ENCODE measurements at regions not wholly inside any gene's neighbourhood (a gene's known extent, or its start where the extent isn't known, plus 50 kb on each side); places are given as distances from the start of the nearest gene placed in this dataset.

GRCh38 chr1:118636004-118636403, 352.1 kb downstream of the TBX15 start:
- H3K27me3 Mint-ChIP-seq (ENCODE audit: insufficient read depth, low read depth, poor library complexity) = peaks cover 4% of the 10 kb centered on the region
- H3K27ac Mint-ChIP-seq = no peak overlapping the region
- H3K9me3 Mint-ChIP-seq = peaks cover 46% of the 10 kb centered on the region

DNA sequence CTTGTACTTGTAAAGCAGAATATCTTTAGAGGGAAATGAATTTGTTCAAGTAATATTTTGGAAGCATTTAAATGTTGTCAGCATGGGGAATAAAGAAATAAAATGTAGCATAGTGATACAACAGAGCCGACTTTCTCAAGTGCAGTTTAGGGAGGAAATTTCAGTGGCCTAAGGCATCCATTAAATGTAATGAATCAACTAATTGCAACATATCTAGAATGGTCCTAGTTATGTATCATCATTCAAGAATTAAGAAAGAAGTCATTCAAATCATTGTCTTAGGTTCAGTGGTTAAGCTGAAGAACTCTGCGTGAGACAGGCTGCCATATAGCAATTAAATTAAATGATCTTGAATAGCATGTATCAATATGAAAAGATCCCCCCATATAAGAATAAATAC, 360.7 kb downstream of the TBX15 start:
- no peaks in the 10 kb centered on the region for H3K9me2 ChIP-seq (ENCODE audit: insufficient read depth)
- Mint-ChIP-seq H3K4me1 (no peaks in the 10 kb centered on the region), H3K9me3 (no peaks in the 10 kb centered on the region)
- no peak for TF ChIP-seq CTCF (conservative IDR thresholded peaks at IDR 0.05; ENCODE audit: low read depth in 2 of 2)
- no peak for TF ChIP-seq EZH2phosphoT487 (IDR thresholded peaks at IDR 0.05; ENCODE audit: unreplicated experiment)
- TF ChIP-seq ZNF462 (CRISPR knock-in tag; IDR thresholded peaks at IDR 0.05) = no peak
- TF ChIP-seq POLR2AphosphoS5 (IDR thresholded peaks at IDR 0.05; ENCODE audit: low read depth) = no peak
- no peak for TF ChIP-seq EZH2 (IDR thresholded peaks at IDR 0.05; ENCODE audit: low read depth, unreplicated experiment)
- TF ChIP-seq JUNB (IDR thresholded peaks at IDR 0.05; ENCODE audit: unreplicated experiment) = no peak
- TF ChIP-seq ZNF331 (CRISPR knock-in tag; IDR thresholded peaks at IDR 0.05; ENCODE audit: low read depth) = no peak

More at GRCh38 chr1:118636004-118636403, 352.1 kb downstream of the TBX15 start:
- Histone ChIP-seq H3F3A (replicated peaks; ENCODE audit: low read depth) (no peaks in the 10 kb centered on the region), H3K4me2 (no peak overlapping the region), H3K9me2 (ENCODE audit: insufficient read depth) (peaks cover 7% of the 10 kb centered on the region; the same call in 1 of the 2 replicates), H4K20me1 (replicated peaks; ENCODE audit: insufficient read depth) (no peaks in the 10 kb centered on the region), H3K4me3 (no peak overlapping the region), H2AFZ (no peak overlapping the region), H3K79me2 (replicated peaks; ENCODE audit: insufficient read depth) (no peaks in the 10 kb centered on the region), H3K27ac (ENCODE audit: low read depth) (no peak overlapping the region), H3K4me1 (ENCODE audit: insufficient read depth) (no peaks in the 10 kb centered on the region), H3K27me3 (ENCODE audit: insufficient read depth) (no peaks in the 10 kb centered on the region), H3K36me3 (ENCODE audit: insufficient read depth) (no peaks in the 10 kb centered on the region)
- no peak for TF ChIP-seq CTCF (conservative IDR thresholded peaks at IDR 0.05; ENCODE audit: low read depth in 2 of 2)
- no peak for TF ChIP-seq EZH2phosphoT487 (IDR thresholded peaks at IDR 0.05; ENCODE audit: unreplicated experiment)
- no peak for TF ChIP-seq ZNF114 (CRISPR knock-in tag; IDR thresholded peaks at IDR 0.05)
- no peak for TF ChIP-seq EZH2 (IDR thresholded peaks at IDR 0.05; ENCODE audit: low read depth, unreplicated experiment)
- no peak for TF ChIP-seq POLR2AphosphoS5 (IDR thresholded peaks at IDR 0.05; ENCODE audit: low read depth)
- TF ChIP-seq STAT1 (IDR thresholded peaks at IDR 0.05; ENCODE audit: unreplicated experiment) = no peak
- no peak for ATAC-seq
- H3K36me3 Mint-ChIP-seq (ENCODE audit: low read depth) = peaks cover 15% of the 10 kb centered on the region
- H3K4me1 Mint-ChIP-seq = no peaks in the 10 kb centered on the region
- no peak overlapping the region for H3K4me3 Mint-ChIP-seq
- DNase-seq (ENCODE audit: low spot score) = no peak

More for the DNA sequence above, 360.7 kb downstream of the TBX15 start:
- H3K27me3 ChIP-seq (ENCODE audit: insufficient read depth) = no peaks in the 10 kb centered on the region
- H4K20me1 ChIP-seq (replicated peaks; ENCODE audit: insufficient read depth) = no peaks in the 10 kb centered on the region
- no peak overlapping the region for H3K27ac Mint-ChIP-seq
- no peaks in the 10 kb centered on the region for H3K36me3 Mint-ChIP-seq (ENCODE audit: low read depth)
- no peaks in the 10 kb centered on the region for H3F3A ChIP-seq (replicated peaks; ENCODE audit: low read depth)
- H3K27ac ChIP-seq (ENCODE audit: low read depth) = no peak overlapping the region
- H3K36me3 ChIP-seq (ENCODE audit: insufficient read depth) = no peaks in the 10 kb centered on the region
- ATAC-seq (no peak), DNase-seq (ENCODE audit: low spot score) (no peak)
- H3K4me3 ChIP-seq = no peak overlapping the region
- no peaks in the 10 kb centered on the region for H3K79me2 ChIP-seq (replicated peaks; ENCODE audit: insufficient read depth)
- no peaks in the 10 kb centered on the region for H3K4me1 ChIP-seq (ENCODE audit: insufficient read depth)
- no peak overlapping the region for H3K4me2 ChIP-seq
- H3K27me3 Mint-ChIP-seq (ENCODE audit: insufficient read depth, low read depth, poor library complexity) = no peaks in the 10 kb centered on the region
- H3K4me3 Mint-ChIP-seq = no peak overlapping the region
- H2AFZ ChIP-seq = no peak overlapping the region
